HCT116 (cell line): ENCODE measurements at regions not wholly inside any gene's neighbourhood (a gene's known extent, or its start where the extent isn't known, plus 50 kb on each side); places are given as distances from the start of the nearest gene placed in this dataset.

Experiments used
- ATAC-seq: fragments of 200-7000 bp; cut with Tn5 transposase; 2 replicates; pipeline ENCODE4 v1.9.1; 2020; ENCODE audit warnings: mild to moderate bottlenecking, moderate library complexity
- BruUV-seq: library from RNA; stranded (reverse); fragments of 400-500 nt; replicated peaks from 2 replicates; lab custom pipeline; 2021; lab: Mats Ljungman, UMichigan
- CTCF ChIA-PET: fragments of 300-600 bp; sonication (Branson Sonifier 250); formaldehyde crosslinking; loops from one replicate; lab custom pipeline; 2021; ENCODE audit warnings: antibody characterized with exemption; lab: Charles Lee
- POLR2A ChIA-PET: fragments of 300-600, 350-600 bp; sonication (Branson Sonifier 250); formaldehyde crosslinking; loops from one replicate; lab custom pipeline; 2021; ENCODE audit warnings: antibody characterized with exemption; lab: Charles Lee
- RAD21 ChIA-PET, 2 experiments: fragments of 300-600 bp; sonication (Branson Sonifier 250); formaldehyde crosslinking; loops; one replicate each; lab custom pipeline; 2023; ENCODE audit warnings: low total read pairs in 2 of 2; ENCODE audit not compliant: uncharacterized antibody in 2 of 2, unreplicated experiment in 2 of 2, low non-redundant PET in 1 of 2; lab: Charles Lee
- DNase-seq: peaks from one replicate; pipeline ENCODE4 v3.0.0-alpha.2; 2010; ENCODE audit warnings: low read depth, low spot score
- H2AFZ ChIP-seq: fragments of 200-600 bp; shearing (Covaris generic), sonication (generic); 2 replicates; pipeline ENCODE4 v1.6.1; 2017; ENCODE audit warnings: low read depth, mixed run types, mixed read lengths, antibody characterized with exemption, low read length; ENCODE audit not compliant: poor library complexity, severe bottlenecking
- H3K27ac ChIP-seq: 2 replicates; pipeline ENCODE4 v1.5.1; 2012; ENCODE audit warnings: low read depth, low read length
- H3K27me3 ChIP-seq: fragments of 200-600 bp; sonication (generic); 2 replicates; pipeline ENCODE4 v1.6.1; 2016; ENCODE audit warnings: mixed run types, low read length, mixed read lengths; ENCODE audit not compliant: insufficient read depth
- H3K36me3 ChIP-seq, 2 experiments: fragments of 200-500 bp in 1 of 2; fragments of 200-600 bp in 1 of 2; sonication (Bioruptor generic) in 1 of 2; sonication (generic) in 1 of 2; 2 replicates each; pipeline versions ENCODE4 v1.5.1 to v1.6.1; 2014 to 2016; ENCODE audit warnings: low read length in 2 of 2, inconsistent platforms in 1 of 2, mixed read lengths in 1 of 2, mixed run types in 1 of 2; ENCODE audit not compliant: insufficient read depth in 2 of 2, control insufficient read depth in 1 of 2
- H3K4me1 ChIP-seq, 2 experiments: fragments of 200-600 bp in 1 of 2; sonication (generic) in 1 of 2; 2 replicates each; pipeline versions ENCODE4 v1.5.1 to v1.6.1; 2012 to 2017; ENCODE audit warnings: low read length in 2 of 2, inconsistent platforms in 1 of 2, mild to moderate bottlenecking in 1 of 2, mixed read lengths in 1 of 2, mixed run types in 1 of 2, moderate library complexity in 1 of 2; ENCODE audit not compliant: insufficient read depth in 2 of 2, control insufficient read depth in 1 of 2
- H3K4me2 ChIP-seq: fragments of 200-600 bp; sonication (generic); 2 replicates; pipeline ENCODE4 v1.6.1; 2017; ENCODE audit warnings: mixed run types, low read length, mixed read lengths
- H3K4me3 ChIP-seq, 2 experiments: fragments of 200-600 bp in 1 of 2; sonication (generic) in 1 of 2; replicated peaks in 1 of 2; 2 replicates each; pipeline ENCODE4 v1.5.1; 2011 to 2016; ENCODE audit warnings: low read length in 2 of 2, control low read depth in 1 of 2, low read depth in 1 of 2, mild to moderate bottlenecking in 1 of 2, mixed read lengths in 1 of 2, mixed run types in 1 of 2
- H3K79me2 ChIP-seq: fragments of 200-600 bp; sonication (generic); 2 replicates; pipeline ENCODE4 v1.6.1; 2017; ENCODE audit warnings: mild to moderate bottlenecking, mixed run types, low read length, moderate library complexity, mixed read lengths; ENCODE audit not compliant: insufficient read depth
- H3K9ac ChIP-seq: fragments of 200-600 bp; sonication (generic); 2 replicates; pipeline ENCODE4 v1.6.1; 2016; ENCODE audit warnings: low read length, mixed read lengths
- H3K9me2 ChIP-seq: fragments of 200-600 bp; sonication (generic), shearing (Covaris generic); 2 replicates; pipeline ENCODE4 v1.6.1; 2017; ENCODE audit warnings: mixed run types, mild to moderate bottlenecking, moderate library complexity; ENCODE audit not compliant: insufficient read depth
- H3K9me3 ChIP-seq, 2 experiments: fragments of 200-500 bp in 1 of 2; fragments of 200-600 bp in 1 of 2; sonication (Bioruptor generic) in 1 of 2; sonication (generic) in 1 of 2; 2 replicates each; pipeline ENCODE4 v1.6.1; 2014 to 2017; ENCODE audit warnings: low read length in 2 of 2, mixed read lengths in 2 of 2, inconsistent platforms in 1 of 2, low read depth in 1 of 2, mild to moderate bottlenecking in 1 of 2, mixed run types in 1 of 2, moderate library complexity in 1 of 2; ENCODE audit not compliant: control insufficient read depth in 1 of 2, insufficient read depth in 1 of 2
- H4K20me1 ChIP-seq: fragments of 200-600 bp; sonication (generic), shearing (Covaris generic); 2 replicates; pipeline ENCODE4 v1.6.1; 2017; ENCODE audit warnings: mixed run types, mild to moderate bottlenecking, moderate library complexity; ENCODE audit not compliant: insufficient read depth
- CEBPB ChIP-seq: IDR thresholded peaks from 2 replicates; pipeline ENCODE4 v1.6.1; 2012; ENCODE audit warnings: low read depth
- EGR1 ChIP-seq: IDR thresholded peaks from 2 replicates; pipeline ENCODE4 v1.6.1; 2012; ENCODE audit warnings: low read depth
- EZH2 ChIP-seq: fragments of 200-600 bp; sonication (generic); IDR thresholded peaks from 2 replicates; pipeline ENCODE4 v1.6.1; 2017; ENCODE audit warnings: antibody characterized with exemption, mixed run types
- FOSL1 ChIP-seq: IDR thresholded peaks from 2 replicates; pipeline ENCODE4 v1.6.1; 2012; ENCODE audit warnings: low read depth
- POLR2A ChIP-seq: IDR thresholded peaks from 2 replicates; pipeline ENCODE4 v1.7.0; 2011; ENCODE audit warnings: borderline replicate concordance; ENCODE audit not compliant: insufficient read depth, insufficient read length; ENCODE audit errors: extremely low read depth
- RAD21 ChIP-seq: IDR thresholded peaks from 2 replicates; pipeline ENCODE4 v1.6.1; 2012; ENCODE audit warnings: low read depth, mild to moderate bottlenecking
- SRF ChIP-seq: IDR thresholded peaks from 2 replicates; pipeline ENCODE4 v1.6.1; 2012; ENCODE audit warnings: low read depth
- ZFX ChIP-seq: fragments of 450-650 bp; IDR thresholded peaks from 2 replicates; pipeline ENCODE4 v1.6.1; 2017
- ZNF274 ChIP-seq: fragments of 200-500 bp; sonication (Bioruptor generic); IDR thresholded peaks from 2 replicates; pipeline ENCODE4 v1.6.1; 2014; ENCODE audit warnings: mild to moderate bottlenecking, low read depth, low read length, inconsistent platforms
- intact Hi-C: fragments of 100-400 bp; cut with micrococcal nuclease; formaldehyde crosslinking; loops from 2 replicates; pipeline ENCODE4 v1.10.0; 2022
- TF ChIP-seq, protein P1 (sequence below): IDR thresholded peaks from 2 replicates; pipeline ENCODE4 v1.6.1; 2012; ENCODE audit warnings: low read depth

- Histone ChIP-seq H3K4me2 (no peak overlapping the region), H3K4me1 (no peaks in the 10 kb centered on the region), H3K9ac (no peak overlapping the region), H3K27ac (no peak overlapping the region), H3K36me3 (no peaks in the 10 kb centered on the region), H3K27me3 (no peaks in the 10 kb centered on the region), H4K20me1 (no peaks in the 10 kb centered on the region), H3K4me3 (no peak overlapping the region), H2AFZ (no peak overlapping the region), H3K9me2 (no peaks in the 10 kb centered on the region), H3K9me3 (no peaks in the 10 kb centered on the region), H3K79me2 (no peaks in the 10 kb centered on the region)
- POLR2A ChIA-PET: no interaction called here
- TF ChIP-seq ZNF274: no peak
- TF ChIP-seq RAD21: no peak
- no peak for TF ChIP-seq EGR1
- TF ChIP-seq SRF: no peak
- ATAC-seq (no peak), DNase-seq (no peak)
- RAD21 ChIA-PET: no interaction called here
- CTCF ChIA-PET: no interaction called here
- no TSS peak for BruUV-seq
- intact Hi-C loops: no loop called here
These were observed 71.5 kb upstream of the PPP2R2D start for GRCh38 chr10:131829156-131829930.

- Histone ChIP-seq H3K9ac (no peak overlapping the region), H3K27ac (no peak overlapping the region), H4K20me1 (no peaks in the 10 kb centered on the region), H3K36me3 (no peaks in the 10 kb centered on the region), H3K4me1 (no peaks in the 10 kb centered on the region), H3K79me2 (no peaks in the 10 kb centered on the region), H3K4me2 (no peak overlapping the region), H3K9me3 (no peaks in the 10 kb centered on the region), H3K9me2 (no peaks in the 10 kb centered on the region), H3K4me3 (no peak overlapping the region), H2AFZ (no peak overlapping the region), H3K27me3 (no peaks in the 10 kb centered on the region)
- CTCF ChIA-PET: no interaction called here
- POLR2A ChIA-PET: no interaction called here
- intact Hi-C loops: no loop called here
- RAD21 ChIA-PET: no interaction called here
- no peak for DNase-seq
- TF ChIP-seq ZFX (no peak), SRF (no peak), POLR2A (no peak), EZH2 (no peak), CEBPB (no peak), FOSL1 (no peak)
- TF ChIP-seq, protein P1, sequence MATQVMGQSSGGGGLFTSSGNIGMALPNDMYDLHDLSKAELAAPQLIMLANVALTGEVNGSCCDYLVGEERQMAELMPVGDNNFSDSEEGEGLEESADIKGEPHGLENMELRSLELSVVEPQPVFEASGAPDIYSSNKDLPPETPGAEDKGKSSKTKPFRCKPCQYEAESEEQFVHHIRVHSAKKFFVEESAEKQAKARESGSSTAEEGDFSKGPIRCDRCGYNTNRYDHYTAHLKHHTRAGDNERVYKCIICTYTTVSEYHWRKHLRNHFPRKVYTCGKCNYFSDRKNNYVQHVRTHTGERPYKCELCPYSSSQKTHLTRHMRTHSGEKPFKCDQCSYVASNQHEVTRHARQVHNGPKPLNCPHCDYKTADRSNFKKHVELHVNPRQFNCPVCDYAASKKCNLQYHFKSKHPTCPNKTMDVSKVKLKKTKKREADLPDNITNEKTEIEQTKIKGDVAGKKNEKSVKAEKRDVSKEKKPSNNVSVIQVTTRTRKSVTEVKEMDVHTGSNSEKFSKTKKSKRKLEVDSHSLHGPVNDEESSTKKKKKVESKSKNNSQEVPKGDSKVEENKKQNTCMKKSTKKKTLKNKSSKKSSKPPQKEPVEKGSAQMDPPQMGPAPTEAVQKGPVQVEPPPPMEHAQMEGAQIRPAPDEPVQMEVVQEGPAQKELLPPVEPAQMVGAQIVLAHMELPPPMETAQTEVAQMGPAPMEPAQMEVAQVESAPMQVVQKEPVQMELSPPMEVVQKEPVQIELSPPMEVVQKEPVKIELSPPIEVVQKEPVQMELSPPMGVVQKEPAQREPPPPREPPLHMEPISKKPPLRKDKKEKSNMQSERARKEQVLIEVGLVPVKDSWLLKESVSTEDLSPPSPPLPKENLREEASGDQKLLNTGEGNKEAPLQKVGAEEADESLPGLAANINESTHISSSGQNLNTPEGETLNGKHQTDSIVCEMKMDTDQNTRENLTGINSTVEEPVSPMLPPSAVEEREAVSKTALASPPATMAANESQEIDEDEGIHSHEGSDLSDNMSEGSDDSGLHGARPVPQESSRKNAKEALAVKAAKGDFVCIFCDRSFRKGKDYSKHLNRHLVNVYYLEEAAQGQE: no peak
- ATAC-seq: no peak
- BruUV-seq: no TSS peak
These were observed 70.2 kb upstream of the PPP2R2D start for GRCh38 chr10:131830446-131831130.
